ENCODE measurements at regions not wholly inside any gene's neighbourhood (a gene's known extent, or its start where the extent isn't known, plus 50 kb on each side); places are given as distances from the start of the nearest gene placed in this dataset.

DNA sequence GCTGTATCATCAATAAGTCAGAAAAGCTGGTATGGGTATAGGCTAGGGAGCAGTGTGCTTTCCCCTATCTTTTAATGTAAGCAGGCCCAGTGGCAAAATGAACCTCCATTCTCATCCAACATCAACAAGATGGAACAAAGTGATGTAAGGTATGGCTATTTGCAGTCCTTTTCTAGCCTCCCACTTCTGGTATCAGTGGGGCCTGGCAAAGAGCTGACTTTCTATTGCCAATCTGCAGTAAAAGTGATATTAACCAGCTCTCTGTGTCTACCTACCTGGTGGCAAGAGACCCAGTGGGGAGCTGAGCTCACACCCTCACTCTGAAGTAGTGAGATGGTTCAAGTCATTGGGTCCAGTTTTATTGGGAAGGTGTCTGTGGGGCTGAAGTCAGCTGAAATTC is 1492.6 kb downstream of the CDH11 start:
- TF ChIP-seq, protein P1, sequence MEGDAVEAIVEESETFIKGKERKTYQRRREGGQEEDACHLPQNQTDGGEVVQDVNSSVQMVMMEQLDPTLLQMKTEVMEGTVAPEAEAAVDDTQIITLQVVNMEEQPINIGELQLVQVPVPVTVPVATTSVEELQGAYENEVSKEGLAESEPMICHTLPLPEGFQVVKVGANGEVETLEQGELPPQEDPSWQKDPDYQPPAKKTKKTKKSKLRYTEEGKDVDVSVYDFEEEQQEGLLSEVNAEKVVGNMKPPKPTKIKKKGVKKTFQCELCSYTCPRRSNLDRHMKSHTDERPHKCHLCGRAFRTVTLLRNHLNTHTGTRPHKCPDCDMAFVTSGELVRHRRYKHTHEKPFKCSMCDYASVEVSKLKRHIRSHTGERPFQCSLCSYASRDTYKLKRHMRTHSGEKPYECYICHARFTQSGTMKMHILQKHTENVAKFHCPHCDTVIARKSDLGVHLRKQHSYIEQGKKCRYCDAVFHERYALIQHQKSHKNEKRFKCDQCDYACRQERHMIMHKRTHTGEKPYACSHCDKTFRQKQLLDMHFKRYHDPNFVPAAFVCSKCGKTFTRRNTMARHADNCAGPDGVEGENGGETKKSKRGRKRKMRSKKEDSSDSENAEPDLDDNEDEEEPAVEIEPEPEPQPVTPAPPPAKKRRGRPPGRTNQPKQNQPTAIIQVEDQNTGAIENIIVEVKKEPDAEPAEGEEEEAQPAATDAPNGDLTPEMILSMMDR (IDR thresholded peaks at IDR 0.05; ENCODE audit: insufficient read depth, low read length): no peak
- TF ChIP-seq POLR2AphosphoS5 (IDR thresholded peaks at IDR 0.05; ENCODE audit: low read depth): no peak
- no peak for TF ChIP-seq GABPA (IDR thresholded peaks at IDR 0.05; ENCODE audit: low read depth)
- TF ChIP-seq, protein P2, sequence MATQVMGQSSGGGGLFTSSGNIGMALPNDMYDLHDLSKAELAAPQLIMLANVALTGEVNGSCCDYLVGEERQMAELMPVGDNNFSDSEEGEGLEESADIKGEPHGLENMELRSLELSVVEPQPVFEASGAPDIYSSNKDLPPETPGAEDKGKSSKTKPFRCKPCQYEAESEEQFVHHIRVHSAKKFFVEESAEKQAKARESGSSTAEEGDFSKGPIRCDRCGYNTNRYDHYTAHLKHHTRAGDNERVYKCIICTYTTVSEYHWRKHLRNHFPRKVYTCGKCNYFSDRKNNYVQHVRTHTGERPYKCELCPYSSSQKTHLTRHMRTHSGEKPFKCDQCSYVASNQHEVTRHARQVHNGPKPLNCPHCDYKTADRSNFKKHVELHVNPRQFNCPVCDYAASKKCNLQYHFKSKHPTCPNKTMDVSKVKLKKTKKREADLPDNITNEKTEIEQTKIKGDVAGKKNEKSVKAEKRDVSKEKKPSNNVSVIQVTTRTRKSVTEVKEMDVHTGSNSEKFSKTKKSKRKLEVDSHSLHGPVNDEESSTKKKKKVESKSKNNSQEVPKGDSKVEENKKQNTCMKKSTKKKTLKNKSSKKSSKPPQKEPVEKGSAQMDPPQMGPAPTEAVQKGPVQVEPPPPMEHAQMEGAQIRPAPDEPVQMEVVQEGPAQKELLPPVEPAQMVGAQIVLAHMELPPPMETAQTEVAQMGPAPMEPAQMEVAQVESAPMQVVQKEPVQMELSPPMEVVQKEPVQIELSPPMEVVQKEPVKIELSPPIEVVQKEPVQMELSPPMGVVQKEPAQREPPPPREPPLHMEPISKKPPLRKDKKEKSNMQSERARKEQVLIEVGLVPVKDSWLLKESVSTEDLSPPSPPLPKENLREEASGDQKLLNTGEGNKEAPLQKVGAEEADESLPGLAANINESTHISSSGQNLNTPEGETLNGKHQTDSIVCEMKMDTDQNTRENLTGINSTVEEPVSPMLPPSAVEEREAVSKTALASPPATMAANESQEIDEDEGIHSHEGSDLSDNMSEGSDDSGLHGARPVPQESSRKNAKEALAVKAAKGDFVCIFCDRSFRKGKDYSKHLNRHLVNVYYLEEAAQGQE (IDR thresholded peaks at IDR 0.05; ENCODE audit: insufficient replicate concordance, low read depth): no peak
- TF ChIP-seq SPI1 (IDR thresholded peaks at IDR 0.05; ENCODE audit: borderline replicate concordance, low read depth): no peak

Measured in HL-60 (cell line).